SHP77 (cell line): ENCODE measurements at regions not wholly inside any gene's neighbourhood (a gene's known extent, or its start where the extent isn't known, plus 50 kb on each side); places are given as distances from the start of the nearest gene placed in this dataset.
"Not testable (repeated sequence)": the region's sequence is repeated elsewhere in the genome, so short reads cannot be mapped to it uniquely, and the experiment has no call there.

Experiments used
- DNase-seq, 2 experiments: peaks; one replicate each; lab custom pipeline; 2025; lab: John Stamatoyannopoulos, UW

DNA sequence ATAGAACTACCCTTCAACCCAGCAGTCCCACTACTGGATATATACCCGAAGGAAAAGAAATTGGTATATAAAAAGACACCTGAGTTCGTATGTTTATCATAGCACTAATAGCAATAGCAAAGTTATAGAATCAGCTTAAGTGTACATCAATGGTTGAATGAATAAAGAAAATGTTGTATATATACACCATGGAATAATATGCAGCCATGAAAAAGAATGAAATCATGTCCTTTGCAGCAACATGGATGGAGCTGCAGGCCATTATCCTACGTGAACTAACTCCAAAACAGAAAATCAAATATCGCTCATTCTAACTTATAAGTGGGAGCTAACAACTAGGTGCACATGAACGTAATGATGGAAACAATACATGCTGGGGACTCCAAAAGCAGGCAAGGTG, 143.5 kb upstream of the GK2 start:
- no peak for DNase-seq

DNA sequence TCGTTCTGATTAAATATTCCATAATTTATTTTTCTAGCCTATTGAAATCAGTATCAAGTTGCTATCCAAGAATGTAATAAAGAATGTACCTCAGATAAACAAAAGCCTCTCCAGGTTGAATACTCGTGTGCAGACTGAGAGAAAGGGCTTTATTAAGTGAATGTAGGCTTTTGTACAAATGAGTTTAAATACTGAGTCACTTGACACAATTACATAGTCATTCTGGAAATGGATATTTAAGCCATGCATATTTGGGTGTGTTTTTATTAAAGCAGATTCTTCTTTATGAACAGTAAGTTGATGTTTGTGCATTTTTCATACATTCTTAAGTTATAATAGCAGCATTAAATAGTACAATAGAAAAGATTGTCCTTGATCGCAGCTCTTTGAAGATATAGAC, 139.8 kb upstream of the GK2 start:
- DNase-seq, result no peak

DNA sequence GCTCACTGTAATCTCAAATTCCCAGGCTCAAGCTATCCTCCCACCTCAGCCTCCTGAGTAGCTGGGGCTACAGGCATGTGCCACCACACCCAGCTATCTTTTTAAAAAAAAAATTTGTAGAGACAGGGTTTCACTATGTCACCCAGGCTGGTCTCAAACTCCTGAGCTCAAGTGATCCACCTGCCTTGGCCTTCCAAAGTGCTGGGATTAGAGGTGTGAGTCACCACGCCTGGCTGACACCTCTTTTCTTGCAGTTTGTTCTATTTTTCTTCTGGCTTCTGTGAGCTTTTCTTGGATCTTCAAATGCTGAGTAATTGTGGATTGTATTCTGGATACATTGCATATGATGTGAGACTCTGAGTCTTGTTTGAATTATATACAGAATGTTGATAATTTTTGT, 137.3 kb upstream of the GK2 start:
- not testable (repeated sequence) for DNase-seq

GRCh38 chr4:79540143-79540542, 132.1 kb upstream of the GK2 start:
- no peak for DNase-seq

- DNase-seq, result no peak
Measured at GRCh38 chr4:79535516-79535915, 127.5 kb upstream of the GK2 start.

DNA sequence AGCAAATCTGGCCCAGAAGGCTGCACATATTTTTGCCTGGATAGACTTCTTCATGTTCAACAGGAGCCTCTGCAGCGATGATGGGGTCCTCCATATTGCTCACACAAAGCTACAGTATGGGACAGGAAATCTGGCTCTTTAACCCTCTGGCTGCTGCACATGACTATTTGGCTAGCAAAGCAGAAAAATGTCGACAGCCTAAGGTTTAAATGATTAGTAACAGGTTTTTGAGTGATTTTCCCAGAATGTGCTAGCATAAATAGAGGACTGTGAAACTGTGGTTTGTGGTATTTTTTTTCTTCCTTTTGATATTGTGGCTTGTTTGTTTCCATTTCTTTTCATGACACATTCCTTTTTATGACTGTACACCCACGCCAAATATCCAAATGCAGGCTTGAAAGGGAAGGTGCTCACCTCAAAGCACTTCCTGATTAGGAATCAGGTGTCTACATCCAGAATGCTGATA, 120.2 kb upstream of the GK2 start:
- no peak for DNase-seq

DNA sequence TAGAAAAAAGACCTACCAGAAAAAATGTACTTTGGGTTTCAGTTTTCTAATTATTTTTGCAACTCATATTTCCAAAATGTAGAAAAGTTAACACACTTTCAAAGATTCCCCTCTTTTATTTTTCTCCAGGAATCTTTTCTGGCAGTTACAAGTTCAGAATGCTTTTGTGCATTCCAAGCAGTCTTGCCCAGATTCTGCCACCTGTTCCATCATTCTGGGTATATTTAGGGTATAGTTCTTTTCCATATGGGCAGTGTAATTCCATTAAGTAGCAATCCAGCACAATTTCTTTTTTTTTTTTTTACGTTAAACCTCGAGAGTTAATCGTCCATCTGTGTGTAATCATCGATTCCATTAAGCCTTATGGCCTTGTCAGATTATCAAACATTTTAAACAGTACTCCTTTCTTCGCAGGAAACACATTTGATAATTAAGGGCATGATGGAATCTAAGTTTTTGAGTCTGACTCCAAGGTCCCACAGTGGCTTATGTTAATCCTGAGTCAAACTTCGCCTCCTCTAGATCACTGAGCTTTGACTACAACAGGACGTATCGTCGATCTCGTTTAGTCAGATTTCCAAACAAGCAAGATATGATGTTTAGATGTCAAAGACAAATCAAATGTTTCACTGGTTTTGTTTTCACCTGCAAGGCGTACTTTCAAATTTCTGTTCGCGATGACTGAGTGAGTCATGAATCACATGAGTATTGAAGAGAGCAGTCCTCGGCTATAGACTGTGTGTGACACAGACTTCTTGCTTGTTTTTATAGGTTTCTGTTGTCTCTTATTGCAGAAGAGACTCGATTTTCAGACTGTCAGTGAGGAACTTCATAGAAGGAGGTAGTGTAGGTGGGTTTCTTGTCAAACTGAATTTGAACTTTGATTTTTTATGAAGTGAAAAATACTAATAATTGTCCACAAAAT, 118.9 kb upstream of the GK2 start:
- DNase-seq, result no peak

DNA sequence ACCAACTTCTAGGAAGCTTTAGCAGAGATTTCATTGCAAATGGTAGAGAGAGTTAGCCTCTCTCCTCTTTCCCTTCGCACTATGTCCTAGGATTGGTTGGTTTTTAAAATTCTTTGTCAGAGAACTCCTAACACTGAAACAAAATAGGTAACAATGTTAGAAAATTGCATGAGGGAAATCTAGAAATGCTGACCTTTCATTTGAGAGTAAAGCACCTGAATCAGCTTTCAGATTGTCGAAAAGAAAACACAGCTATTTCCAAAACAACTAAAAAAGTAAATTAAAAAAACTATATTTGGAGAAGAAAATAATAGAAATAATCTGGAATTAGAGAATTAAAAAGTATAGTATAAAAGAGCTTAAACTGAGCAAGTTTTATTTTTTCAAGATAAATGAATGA, 108.1 kb upstream of the GK2 start:
- DNase-seq, result no peak

DNA sequence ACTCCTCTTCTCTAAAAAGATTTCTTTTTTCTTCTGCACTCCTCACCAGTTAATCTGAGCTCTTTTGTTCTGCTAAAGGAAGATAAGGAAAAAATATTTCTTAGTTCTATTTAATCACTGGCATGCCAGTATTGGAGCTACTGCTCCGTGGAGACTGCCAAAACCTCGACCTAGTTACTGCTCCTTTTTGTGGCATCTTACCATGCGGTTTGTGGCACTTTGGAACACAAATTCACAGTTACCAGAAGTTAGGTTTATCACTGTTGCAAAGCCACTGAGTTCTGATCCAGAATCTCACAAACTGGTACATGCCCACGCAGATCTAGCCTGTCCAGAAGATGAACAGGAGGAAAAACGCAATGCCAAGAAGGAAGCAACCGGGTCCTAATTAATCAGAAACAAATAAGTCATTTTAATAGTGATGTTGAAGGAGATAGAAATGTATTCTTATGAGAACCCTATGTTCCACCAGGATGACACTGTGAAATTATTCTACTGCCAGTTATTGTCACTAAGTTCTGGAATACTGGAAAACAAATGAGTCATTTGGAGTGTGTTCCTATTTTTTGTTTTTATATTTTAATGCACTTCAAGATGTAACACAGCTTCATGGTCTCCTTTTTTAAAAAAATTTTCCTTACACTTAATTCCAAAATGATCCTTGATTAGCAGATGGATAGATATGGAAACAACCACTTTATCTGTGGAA, 106.7 kb upstream of the GK2 start:
- DNase-seq, result no peak

- no peak for DNase-seq
Measured at GRCh38 chr4:79513576-79513975, 105.5 kb upstream of the GK2 start.

GRCh38 chr4:79512363-79512762, 104.3 kb upstream of the GK2 start:
- DNase-seq, result no peak

GRCh38 chr4:79502081-79502480, 94.1 kb upstream of the GK2 start:
- no peak for DNase-seq

GRCh38 chr4:79498282-79498681, 90.3 kb upstream of the GK2 start:
- no peak for DNase-seq

DNA sequence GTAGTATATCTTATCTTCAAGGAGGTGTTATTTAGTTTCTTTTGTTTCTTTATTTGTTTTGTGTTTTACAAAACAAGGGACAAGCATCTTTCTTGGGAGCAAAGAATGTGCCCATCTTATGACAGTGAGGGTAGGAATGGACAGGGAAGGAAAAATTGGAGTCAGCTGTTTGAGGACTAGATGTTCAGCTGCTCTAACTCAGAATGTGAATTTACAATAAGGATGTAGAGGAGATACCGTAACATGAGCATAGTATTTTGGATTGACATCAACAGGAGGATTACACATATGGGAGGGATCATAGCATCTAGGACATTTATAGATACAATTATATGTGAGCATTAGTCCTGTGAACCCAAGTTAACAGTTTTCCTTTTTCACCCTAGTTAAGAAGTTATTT, 89.0 kb upstream of the GK2 start:
- DNase-seq, result no peak

DNA sequence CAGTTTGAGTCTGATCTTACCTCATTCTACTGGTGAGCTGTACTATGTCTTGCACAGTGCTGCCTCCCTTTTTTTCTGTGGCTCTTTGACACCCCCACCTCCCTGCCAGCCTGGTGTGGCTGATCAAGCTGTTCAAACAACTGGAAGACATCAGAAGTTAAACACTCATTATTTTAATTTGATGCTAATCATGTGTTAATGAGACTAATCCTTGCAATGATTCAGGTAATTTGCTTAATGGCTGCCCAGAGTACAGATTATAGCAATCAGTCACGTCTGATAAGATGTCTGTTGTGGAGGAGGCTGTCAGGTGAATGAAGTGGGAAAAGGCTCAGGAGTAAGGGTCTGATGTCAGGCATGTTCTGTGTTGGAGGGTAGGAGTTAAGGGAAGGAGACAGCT, 87.4 kb upstream of the GK2 start:
- no peak for DNase-seq

GRCh38 chr4:79492148-79492547, 84.1 kb upstream of the GK2 start:
- DNase-seq, result no peak

- no peak for DNase-seq
Measured at GRCh38 chr4:79489506-79489905, 81.5 kb upstream of the GK2 start.

GRCh38 chr4:79476196-79476595, 68.2 kb upstream of the GK2 start:
- DNase-seq, result no peak

GRCh38 chr4:79473439-79473724, 65.4 kb upstream of the GK2 start:
- no peak for DNase-seq

DNA sequence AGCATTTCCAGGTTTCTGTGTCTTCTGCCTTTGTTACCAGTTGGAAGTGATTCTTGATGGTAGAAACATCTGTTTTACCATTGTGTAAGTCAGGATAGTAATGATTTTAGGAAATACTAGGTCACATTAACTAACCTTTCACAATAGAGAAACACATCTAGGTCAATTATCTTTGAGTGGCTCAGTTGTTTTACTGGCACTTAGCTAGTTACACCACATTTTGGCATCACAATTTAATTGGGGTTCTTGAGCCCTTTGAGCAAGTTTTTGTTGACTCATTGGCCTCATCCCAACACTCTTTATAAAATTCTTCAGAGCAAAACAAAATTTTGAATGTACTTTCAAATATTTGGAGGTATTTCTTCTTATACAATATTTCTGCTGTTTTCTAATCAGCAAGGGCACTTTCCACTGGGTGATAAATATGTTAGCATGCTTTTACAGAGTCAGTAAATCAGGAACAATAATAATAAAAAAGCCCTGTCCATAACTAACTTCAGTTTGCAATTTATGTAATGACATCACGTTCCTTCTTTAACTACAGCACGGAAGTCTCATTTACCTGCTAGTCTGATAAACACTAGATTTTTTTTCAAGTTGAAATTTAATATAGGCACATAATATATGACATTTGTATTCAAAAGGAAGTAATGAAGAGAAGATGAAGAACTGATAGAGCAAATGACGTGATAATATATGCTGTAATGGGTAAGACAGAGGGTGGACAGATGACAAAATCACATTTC, 64.8 kb upstream of the GK2 start:
- DNase-seq, result no peak

- DNase-seq, result no peak
Measured at GRCh38 chr4:79472036-79472435, 64.0 kb upstream of the GK2 start.

GRCh38 chr4:79471309-79471708, 63.3 kb upstream of the GK2 start:
- DNase-seq, result no peak
